K562 (cell line): ENCODE measurements at regions not wholly inside any gene's neighbourhood (a gene's known extent, or its start where the extent isn't known, plus 50 kb on each side); places are given as distances from the start of the nearest gene placed in this dataset.

Experiments used
- ARID1B ChIP-seq: fragments of 450-650 bp; IDR thresholded peaks from 2 replicates; pipeline ENCODE4 v1.6.1; 2016; ENCODE audit warnings: antibody characterized with exemption, mild to moderate bottlenecking, inconsistent platforms
- C11orf30 ChIP-seq: fragments of 450-650 bp; IDR thresholded peaks from 2 replicates; pipeline ENCODE4 v1.6.1; 2016; ENCODE audit warnings: low read depth, mild to moderate bottlenecking
- CBFA2T2 ChIP-seq: fragments of 450-650 bp; conservative IDR thresholded peaks from 2 replicates; pipeline ENCODE4 v1.6.1; 2017; ENCODE audit warnings: mild to moderate bottlenecking
- CREM ChIP-seq: IDR thresholded peaks from 2 replicates; pipeline ENCODE4 v1.6.1; 2014; ENCODE audit warnings: antibody characterized with exemption, low read depth
- FOXM1 ChIP-seq, 2 experiments: fragments of 450-650 bp in 1 of 2; sonication (generic) in 1 of 2; formaldehyde crosslinking in 1 of 2; IDR thresholded peaks; 2 replicates each; pipeline versions ENCODE4 v1.6.1 to v1.9.0; 2017 to 2022; ENCODE audit warnings: low read depth in 2 of 2, mild to moderate bottlenecking in 2 of 2, missing genetic modification reagents in 1 of 2, moderate library complexity in 1 of 2
- HDAC2 ChIP-seq: fragments of 450-650 bp; IDR thresholded peaks from 2 replicates; pipeline ENCODE4 v1.6.1; 2016; ENCODE audit warnings: mild to moderate bottlenecking
- KDM1A ChIP-seq, 2 experiments: fragments of 450-650 bp; IDR thresholded peaks; 2 replicates each; pipeline ENCODE4 v1.6.1; 2016; ENCODE audit warnings: mild to moderate bottlenecking in 2 of 2
- LEF1 ChIP-seq: fragments of 450-650 bp; IDR thresholded peaks from 2 replicates; pipeline ENCODE4 v1.6.1; 2016; ENCODE audit warnings: mild to moderate bottlenecking
- MYNN ChIP-seq, 2 experiments: sonication (generic); formaldehyde crosslinking in 1 of 2; IDR thresholded peaks; 2 replicates each; pipeline versions ENCODE4 v1.5.0 to v1.6.1; 2016 to 2020; ENCODE audit warnings: antibody characterized with exemption in 1 of 2, missing genetic modification reagents in 1 of 2
- NCOR1 ChIP-seq: fragments of 450-650 bp; IDR thresholded peaks from 2 replicates; pipeline ENCODE4 v1.6.1; 2016; ENCODE audit warnings: mild to moderate bottlenecking, moderate library complexity
- SMARCA4 ChIP-seq: fragments of 450-650 bp; IDR thresholded peaks from 2 replicates; pipeline ENCODE4 v1.6.1; 2016
- ZEB2 ChIP-seq: fragments of 450-650 bp; IDR thresholded peaks from 2 replicates; pipeline ENCODE4 v1.6.1; 2016
- ZNF24 ChIP-seq: fragments of 450-650 bp; IDR thresholded peaks from 2 replicates; pipeline ENCODE4 v1.6.1; 2016
- ZNF282 ChIP-seq: sonication (generic); formaldehyde crosslinking; IDR thresholded peaks from 2 replicates; pipeline ENCODE4 v1.8.1; 2023; ENCODE audit warnings: missing genetic modification reagents
- TF ChIP-seq, protein P1 (sequence below): fragments of 250-450 bp; sonication (Bioruptor Pico); IDR thresholded peaks from 2 replicates; pipeline ENCODE4 v1.5.0; 2022; ENCODE audit warnings: mild to moderate bottlenecking
- TF ChIP-seq, protein P2 (sequence below): fragments of 450-650 bp; IDR thresholded peaks from 2 replicates; pipeline ENCODE4 v1.6.1; 2016; ENCODE audit warnings: mild to moderate bottlenecking
- TF ChIP-seq, protein P3 (sequence below): fragments of 450-650 bp; IDR thresholded peaks from 2 replicates; pipeline ENCODE4 v1.6.1; 2018; ENCODE audit not compliant: partially characterized antibody
- TF ChIP-seq, protein P4 (sequence below): fragments of 450-650 bp; formaldehyde crosslinking; conservative IDR thresholded peaks from 2 replicates; pipeline ENCODE4 v1.4.0; 2022; ENCODE audit warnings: mild to moderate bottlenecking, missing genetic modification characterization

DNA sequence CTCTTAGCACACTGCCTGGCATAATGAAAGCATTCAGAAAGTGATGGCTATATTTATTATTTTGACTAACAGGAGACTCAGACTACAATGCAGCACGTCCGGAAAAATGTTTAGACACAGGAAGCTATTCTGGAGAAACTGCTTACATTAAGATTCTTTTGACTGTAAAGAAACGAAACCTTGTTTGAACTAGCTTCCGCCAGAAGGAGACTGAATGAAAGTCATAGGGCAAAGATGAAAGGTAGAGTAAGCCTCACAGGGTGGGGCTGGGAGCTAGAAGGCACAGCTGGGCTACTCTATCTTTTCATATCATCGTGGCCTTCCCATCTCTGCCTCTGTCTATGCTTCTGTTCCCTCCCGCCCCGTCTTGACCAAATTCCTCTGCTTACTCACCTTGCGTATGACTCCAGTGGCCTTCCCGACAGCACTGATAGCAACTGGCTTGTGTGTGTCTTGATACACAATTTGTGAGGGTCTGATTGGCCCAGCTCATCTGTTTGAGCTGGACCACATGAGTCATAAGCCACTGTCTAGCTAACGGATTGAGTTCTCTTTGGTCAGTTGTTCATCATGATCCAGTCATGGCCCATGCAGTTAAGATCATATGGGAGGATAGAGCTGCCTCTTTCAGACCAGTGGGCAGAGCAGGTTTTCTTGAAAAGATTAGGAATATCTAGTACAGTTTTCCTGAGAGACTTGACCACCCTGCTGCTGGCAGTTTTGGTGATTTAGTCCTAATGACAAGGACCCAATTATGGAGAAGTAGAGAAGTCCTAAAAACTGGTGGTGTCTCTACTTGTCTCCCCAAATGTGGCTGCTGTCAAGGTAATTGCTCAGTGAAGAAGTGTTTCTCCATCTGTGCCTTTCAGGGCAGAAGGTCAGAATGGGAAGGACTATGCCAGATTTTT is 151.5 kb upstream of the SLC38A2 start (continued):
- TF ChIP-seq, protein P1, sequence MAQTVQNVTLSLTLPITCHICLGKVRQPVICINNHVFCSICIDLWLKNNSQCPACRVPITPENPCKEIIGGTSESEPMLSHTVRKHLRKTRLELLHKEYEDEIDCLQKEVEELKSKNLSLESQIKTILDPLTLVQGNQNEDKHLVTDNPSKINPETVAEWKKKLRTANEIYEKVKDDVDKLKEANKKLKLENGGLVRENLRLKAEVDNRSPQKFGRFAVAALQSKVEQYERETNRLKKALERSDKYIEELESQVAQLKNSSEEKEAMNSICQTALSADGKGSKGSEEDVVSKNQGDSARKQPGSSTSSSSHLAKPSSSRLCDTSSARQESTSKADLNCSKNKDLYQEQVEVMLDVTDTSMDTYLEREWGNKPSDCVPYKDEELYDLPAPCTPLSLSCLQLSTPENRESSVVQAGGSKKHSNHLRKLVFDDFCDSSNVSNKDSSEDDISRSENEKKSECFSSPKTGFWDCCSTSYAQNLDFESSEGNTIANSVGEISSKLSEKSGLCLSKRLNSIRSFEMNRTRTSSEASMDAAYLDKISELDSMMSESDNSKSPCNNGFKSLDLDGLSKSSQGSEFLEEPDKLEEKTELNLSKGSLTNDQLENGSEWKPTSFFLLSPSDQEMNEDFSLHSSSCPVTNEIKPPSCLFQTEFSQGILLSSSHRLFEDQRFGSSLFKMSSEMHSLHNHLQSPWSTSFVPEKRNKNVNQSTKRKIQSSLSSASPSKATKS (CRISPR knock-in tag), result no peak
- TF ChIP-seq ZNF24 (no peak), ZNF282 (CRISPR knock-in tag) (no peak), CBFA2T2 (peak; percentile 75), KDM1A (IDR thresholded peaks at IDR 0.05) (peak in 1 of 2 experiments; percentile 50; a peak in 1 of 4 replicates), LEF1 (0 out of 2 replicates have a peak, but pooled peaks have one; percentile 37), ARID1B (peak; percentile 81), SMARCA4 (peak; percentile 67; the same call in 1 of the 2 replicates), FOXM1 (IDR thresholded peaks at IDR 0.05; ENCODE audit: low read depth) (peak; percentile 89), FOXM1 (CRISPR knock-in tag; IDR thresholded peaks at IDR 0.05; ENCODE audit: low read depth) (no peak), MYNN (IDR thresholded peaks at IDR 0.05) (no peak), MYNN (CRISPR knock-in tag; IDR thresholded peaks at IDR 0.05) (no peak), HDAC2 (peak; percentile 33; the same call in 1 of the 2 replicates), CREM (peak; percentile 65), NCOR1 (peak; percentile 59), ZEB2 (peak; percentile 91; the same call in 1 of the 2 replicates), C11orf30 (peak; percentile 47; the same call in 1 of the 2 replicates)
- TF ChIP-seq, protein P2, sequence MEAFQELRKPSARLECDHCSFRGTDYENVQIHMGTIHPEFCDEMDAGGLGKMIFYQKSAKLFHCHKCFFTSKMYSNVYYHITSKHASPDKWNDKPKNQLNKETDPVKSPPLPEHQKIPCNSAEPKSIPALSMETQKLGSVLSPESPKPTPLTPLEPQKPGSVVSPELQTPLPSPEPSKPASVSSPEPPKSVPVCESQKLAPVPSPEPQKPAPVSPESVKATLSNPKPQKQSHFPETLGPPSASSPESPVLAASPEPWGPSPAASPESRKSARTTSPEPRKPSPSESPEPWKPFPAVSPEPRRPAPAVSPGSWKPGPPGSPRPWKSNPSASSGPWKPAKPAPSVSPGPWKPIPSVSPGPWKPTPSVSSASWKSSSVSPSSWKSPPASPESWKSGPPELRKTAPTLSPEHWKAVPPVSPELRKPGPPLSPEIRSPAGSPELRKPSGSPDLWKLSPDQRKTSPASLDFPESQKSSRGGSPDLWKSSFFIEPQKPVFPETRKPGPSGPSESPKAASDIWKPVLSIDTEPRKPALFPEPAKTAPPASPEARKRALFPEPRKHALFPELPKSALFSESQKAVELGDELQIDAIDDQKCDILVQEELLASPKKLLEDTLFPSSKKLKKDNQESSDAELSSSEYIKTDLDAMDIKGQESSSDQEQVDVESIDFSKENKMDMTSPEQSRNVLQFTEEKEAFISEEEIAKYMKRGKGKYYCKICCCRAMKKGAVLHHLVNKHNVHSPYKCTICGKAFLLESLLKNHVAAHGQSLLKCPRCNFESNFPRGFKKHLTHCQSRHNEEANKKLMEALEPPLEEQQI, result peak; percentile 50; the same call in 1 of the 2 replicates
- TF ChIP-seq, protein P3, sequence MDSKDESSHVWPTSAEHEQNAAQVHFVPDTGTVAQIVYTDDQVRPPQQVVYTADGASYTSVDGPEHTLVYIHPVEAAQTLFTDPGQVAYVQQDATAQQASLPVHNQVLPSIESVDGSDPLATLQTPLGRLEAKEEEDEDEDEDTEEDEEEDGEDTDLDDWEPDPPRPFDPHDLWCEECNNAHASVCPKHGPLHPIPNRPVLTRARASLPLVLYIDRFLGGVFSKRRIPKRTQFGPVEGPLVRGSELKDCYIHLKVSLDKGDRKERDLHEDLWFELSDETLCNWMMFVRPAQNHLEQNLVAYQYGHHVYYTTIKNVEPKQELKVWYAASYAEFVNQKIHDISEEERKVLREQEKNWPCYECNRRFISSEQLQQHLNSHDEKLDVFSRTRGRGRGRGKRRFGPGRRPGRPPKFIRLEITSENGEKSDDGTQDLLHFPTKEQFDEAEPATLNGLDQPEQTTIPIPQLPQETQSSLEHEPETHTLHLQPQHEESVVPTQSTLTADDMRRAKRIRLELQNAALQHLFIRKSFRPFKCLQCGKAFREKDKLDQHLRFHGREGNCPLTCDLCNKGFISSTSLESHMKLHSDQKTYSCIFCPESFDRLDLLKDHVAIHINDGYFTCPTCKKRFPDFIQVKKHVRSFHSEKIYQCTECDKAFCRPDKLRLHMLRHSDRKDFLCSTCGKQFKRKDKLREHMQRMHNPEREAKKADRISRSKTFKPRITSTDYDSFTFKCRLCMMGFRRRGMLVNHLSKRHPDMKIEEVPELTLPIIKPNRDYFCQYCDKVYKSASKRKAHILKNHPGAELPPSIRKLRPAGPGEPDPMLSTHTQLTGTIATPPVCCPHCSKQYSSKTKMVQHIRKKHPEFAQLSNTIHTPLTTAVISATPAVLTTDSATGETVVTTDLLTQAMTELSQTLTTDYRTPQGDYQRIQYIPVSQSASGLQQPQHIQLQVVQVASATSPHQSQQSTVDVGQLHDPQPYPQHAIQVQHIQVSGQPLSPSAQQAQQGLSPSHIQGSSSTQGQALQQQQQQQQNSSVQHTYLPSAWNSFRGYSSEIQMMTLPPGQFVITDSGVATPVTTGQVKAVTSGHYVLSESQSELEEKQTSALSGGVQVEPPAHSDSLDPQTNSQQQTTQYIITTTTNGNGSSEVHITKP, result peak; percentile 27
- TF ChIP-seq, protein P4, sequence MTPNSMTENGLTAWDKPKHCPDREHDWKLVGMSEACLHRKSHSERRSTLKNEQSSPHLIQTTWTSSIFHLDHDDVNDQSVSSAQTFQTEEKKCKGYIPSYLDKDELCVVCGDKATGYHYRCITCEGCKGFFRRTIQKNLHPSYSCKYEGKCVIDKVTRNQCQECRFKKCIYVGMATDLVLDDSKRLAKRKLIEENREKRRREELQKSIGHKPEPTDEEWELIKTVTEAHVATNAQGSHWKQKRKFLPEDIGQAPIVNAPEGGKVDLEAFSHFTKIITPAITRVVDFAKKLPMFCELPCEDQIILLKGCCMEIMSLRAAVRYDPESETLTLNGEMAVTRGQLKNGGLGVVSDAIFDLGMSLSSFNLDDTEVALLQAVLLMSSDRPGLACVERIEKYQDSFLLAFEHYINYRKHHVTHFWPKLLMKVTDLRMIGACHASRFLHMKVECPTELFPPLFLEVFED (CRISPR knock-in tag), result 0 out of 2 replicates have a peak, but pooled peaks have one; percentile 35
